ENCODE measurements at regions not wholly inside any gene's neighbourhood (a gene's known extent, or its start where the extent isn't known, plus 50 kb on each side); places are given as distances from the start of the nearest gene placed in this dataset.

DNA sequence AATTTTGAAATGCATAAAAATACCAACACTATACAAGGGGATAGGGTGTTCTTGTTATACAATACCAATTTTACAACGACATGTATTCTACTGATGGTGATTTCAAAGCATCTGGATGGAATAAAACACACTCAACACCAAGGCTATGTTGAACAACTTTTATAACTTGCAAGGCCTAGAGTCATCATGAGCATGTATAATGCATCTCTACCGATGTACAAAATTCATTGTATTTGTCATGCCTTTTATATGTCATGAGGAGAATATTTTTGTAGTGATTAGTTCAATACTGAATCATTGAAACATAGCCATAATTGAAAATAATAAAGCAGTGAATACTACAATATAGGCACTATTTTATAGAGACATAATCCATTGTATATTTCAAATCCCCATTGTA lies 160.2 kb downstream of the ETV1 start:
- H3K4me1 ChIP-seq, result peaks cover 0 to 18% (median 5%) of the 10 kb centered on the region in 12 donors
- H3K4me3 ChIP-seq, result no peak overlapping the region
- ATAC-seq, result no peak
- no peaks in the 10 kb centered on the region for H3K36me3 ChIP-seq
- no peak overlapping the region for H3K27ac ChIP-seq
- 69 to 78% (median 76%) methylated on average over 2 of the region's 2 CpGs for WGBS, 4 donors
- DNase-seq, result no peak
- H3K9me3 ChIP-seq, result no peaks in the 10 kb centered on the region
- TF ChIP-seq POLR2A (IDR thresholded peaks at IDR 0.05) (no peak), CTCF (IDR thresholded peaks at IDR 0.05) (no peak)
- H3K27me3 ChIP-seq, result no peaks in the 10 kb centered on the region
- intact Hi-C loops (cut with DNase I), result no loop called here

GRCh38 chr7:13829914-13830900 lies 159.3 kb downstream of the ETV1 start:
- intact Hi-C loops (cut with DNase I), result no loop called here
- ATAC-seq, result peak; percentile 88 to 95 (median 90)
- TF ChIP-seq POLR2A (IDR thresholded peaks at IDR 0.05) (no peak), CTCF (IDR thresholded peaks at IDR 0.05) (no peak)

DNA sequence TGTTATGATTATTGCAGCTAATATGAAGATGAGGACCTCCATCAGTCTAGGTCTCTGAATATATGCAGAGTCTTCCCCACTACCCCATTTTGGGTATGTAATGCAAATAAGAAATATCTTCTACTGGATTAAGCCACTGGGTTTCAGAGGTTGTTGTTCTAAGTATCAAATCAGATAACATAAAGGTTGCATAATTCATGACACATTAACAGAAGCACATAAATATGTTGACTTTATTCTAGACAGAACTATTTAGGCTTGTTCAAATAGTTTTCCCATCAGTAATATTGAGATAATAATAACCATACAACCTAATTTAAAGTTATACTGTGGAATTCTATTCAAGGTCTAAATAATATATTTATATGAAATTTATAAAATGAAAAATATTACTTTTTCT lies 157.1 kb downstream of the ETV1 start:
- Histone ChIP-seq H3K4me1 (peaks cover 0 to 19% (median 5%) of the 10 kb centered on the region in 12 donors), H3K27me3 (no peaks in the 10 kb centered on the region), H3K36me3 (no peaks in the 10 kb centered on the region), H3K4me3 (no peak overlapping the region), H3K9me3 (no peaks in the 10 kb centered on the region), H3K27ac (no peak overlapping the region)
- intact Hi-C loops (cut with DNase I), result no loop called here
- ATAC-seq, result no peak
- no peak for DNase-seq
- TF ChIP-seq CTCF (IDR thresholded peaks at IDR 0.05), result no peak
- no peak for TF ChIP-seq POLR2A (IDR thresholded peaks at IDR 0.05)

More at GRCh38 chr7:13829914-13830900, 159.3 kb downstream of the ETV1 start:
- Histone ChIP-seq H3K27me3 (no peaks in the 10 kb centered on the region), H3K4me1 (peaks cover 0 to 19% (median 5%) of the 10 kb centered on the region in 12 donors), H3K27ac (peak overlapping the region in 5 of 12 donors; percentile 29 to 53 (median 41)), H3K36me3 (no peaks in the 10 kb centered on the region), H3K4me3 (no peak overlapping the region), H3K9me3 (no peaks in the 10 kb centered on the region)
- 21 to 31% (median 22%) methylated on average over 6 of the region's 6 CpGs for WGBS, 4 donors
- peak in 4 of 5 donors; percentile 13 to 33 (median 26) for DNase-seq

DNA sequence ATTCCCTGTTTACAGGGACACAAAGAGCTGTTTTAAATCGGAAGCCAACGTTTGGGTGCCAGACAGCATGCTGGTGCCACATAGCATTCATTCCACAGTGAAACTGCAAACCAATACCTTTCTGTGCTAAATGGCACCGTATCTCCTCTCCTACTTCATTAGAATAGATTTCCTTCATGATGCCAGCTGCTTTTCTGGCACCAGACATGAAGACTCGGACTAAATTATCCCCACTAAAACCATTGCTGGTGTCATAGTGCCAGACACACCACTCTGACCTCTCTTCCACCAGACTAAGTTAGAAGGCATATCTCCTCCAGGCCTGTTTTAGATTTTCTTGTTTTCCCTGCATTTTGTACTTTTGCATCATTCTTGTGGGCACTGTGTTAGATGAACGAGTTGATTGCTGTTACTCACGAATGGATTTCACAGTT lies 155.1 kb downstream of the ETV1 start:
- H3K36me3 ChIP-seq, result no peaks in the 10 kb centered on the region
- intact Hi-C loops (cut with DNase I), result no loop called here
- no peaks in the 10 kb centered on the region for H3K27me3 ChIP-seq
- H3K27ac ChIP-seq, result peak overlapping the region in 7 of 12 donors; percentile 10 to 67 (median 56)
- DNase-seq (no peak), ATAC-seq (peak; percentile 39 to 51 (median 45))
- peak overlapping the region in 2 of 12 donors; percentile 9 to 15 for H3K4me3 ChIP-seq
- peaks cover 0 to 19% (median 5%) of the 10 kb centered on the region in 12 donors for H3K4me1 ChIP-seq
- H3K9me3 ChIP-seq, result no peaks in the 10 kb centered on the region
- 37 to 47% (median 43%) methylated on average over 6 of the region's 6 CpGs for WGBS, 4 donors
- TF ChIP-seq CTCF (IDR thresholded peaks at IDR 0.05) (no peak), POLR2A (IDR thresholded peaks at IDR 0.05) (no peak)

Measured in heart left ventricle (tissue), 16 donors.